ENCODE measurements at regions not wholly inside any gene's neighbourhood (a gene's known extent, or its start where the extent isn't known, plus 50 kb on each side); places are given as distances from the start of the nearest gene placed in this dataset.
A peak's percentile ranks its signal among the peaks of the same experiment; 100 is the strongest.

GRCh38 chr9:97801180-97801579 lies 51.8 kb upstream of the FOXE1 start:
- no peaks in the 10 kb centered on the region for H3K9me3 ChIP-seq (replicated peaks in 1 of 2; ENCODE audit: control insufficient read depth in 1 of 2, insufficient read depth in 1 of 2, low read length in 2 of 2)
- no peak overlapping the region for H3K27ac ChIP-seq (ENCODE audit: low read depth in 1 of 2, low read length in 2 of 2)
- no peak overlapping the region for H3K4me3 ChIP-seq (replicated peaks in 1 of 3; ENCODE audit: low read depth in 2 of 3, low read length in 3 of 3)
- peaks cover 6 to 11% of the 10 kb centered on the region in 2 donors for H3K4me1 ChIP-seq (ENCODE audit: control insufficient read depth in 1 of 2, insufficient read depth in 2 of 2, low read length in 2 of 2)
- H3K36me3 ChIP-seq (replicated peaks in 1 of 2; ENCODE audit: control insufficient read depth in 1 of 2, insufficient read depth in 2 of 2, low read length in 2 of 2) = no peaks in the 10 kb centered on the region
- H4K20me1 ChIP-seq (ENCODE audit: insufficient read depth, low read length) = no peaks in the 10 kb centered on the region
- no peaks in the 10 kb centered on the region for H3K36me3 Mint-ChIP-seq
- DNase-seq = no peak
- no peak overlapping the region for H3K4me2 ChIP-seq (replicated peaks; ENCODE audit: extremely low read depth, low read length, poor library complexity, severe bottlenecking)
- H3K27me3 Mint-ChIP-seq (ENCODE audit: low read depth in 3 of 3) = peaks cover 34 to 55% (median 36%) of the 10 kb centered on the region in 3 donors
- H3K9me3 Mint-ChIP-seq = peaks cover 2 to 19% (median 7%) of the 10 kb centered on the region in 7 donors
- H3K79me2 ChIP-seq (ENCODE audit: insufficient read depth, low read length) = no peaks in the 10 kb centered on the region
- H3K9ac ChIP-seq (ENCODE audit: insufficient read depth, low read length, poor library complexity, severe bottlenecking) = no peak overlapping the region
- intact Hi-C loops (cut with micrococcal nuclease) = no loop called here
- H3K4me1 Mint-ChIP-seq = peaks cover 8% of the 10 kb centered on the region
- H2AFZ ChIP-seq (ENCODE audit: insufficient read depth, low read depth, low read length, poor library complexity, severe bottlenecking) = no peak overlapping the region
- H3K27ac Mint-ChIP-seq = no peak overlapping the region
- no CpG with 5 or more reads among the region's 1 CpG for WGBS (ENCODE audit: insufficient coverage)
- peak overlapping the region in 1 of 2 donors; percentile 50 for H3K4me3 Mint-ChIP-seq
- peaks cover 22 to 44% of the 10 kb centered on the region in 2 donors for H3K27me3 ChIP-seq (ENCODE audit: control insufficient read depth in 2 of 2, insufficient read depth in 2 of 2, low read length in 2 of 2)
- TF ChIP-seq CTCF (IDR thresholded peaks at IDR 0.05) = no peak

- Histone ChIP-seq H3K4me2 (replicated peaks; ENCODE audit: extremely low read depth, low read length, poor library complexity, severe bottlenecking) (no peak overlapping the region), H3K9ac (ENCODE audit: insufficient read depth, low read length, poor library complexity, severe bottlenecking) (no peak overlapping the region), H4K20me1 (ENCODE audit: insufficient read depth, low read length) (no peaks in the 10 kb centered on the region), H3K27ac (ENCODE audit: low read depth in 1 of 2, low read length in 2 of 2) (no peak overlapping the region), H3K4me3 (replicated peaks in 1 of 3; ENCODE audit: low read depth in 2 of 3, low read length in 3 of 3) (no peak overlapping the region), H3K36me3 (replicated peaks in 1 of 2; ENCODE audit: control insufficient read depth in 1 of 2, insufficient read depth in 2 of 2, low read length in 2 of 2) (no peaks in the 10 kb centered on the region), H3K9me3 (replicated peaks in 1 of 2; ENCODE audit: control insufficient read depth in 1 of 2, insufficient read depth in 1 of 2, low read length in 2 of 2) (no peaks in the 10 kb centered on the region), H3K79me2 (ENCODE audit: insufficient read depth, low read length) (no peaks in the 10 kb centered on the region), H2AFZ (ENCODE audit: insufficient read depth, low read depth, low read length, poor library complexity, severe bottlenecking) (no peak overlapping the region), H3K27me3 (ENCODE audit: control insufficient read depth in 2 of 2, insufficient read depth in 2 of 2, low read length in 2 of 2) (peaks cover 26 to 53% of the 10 kb centered on the region in 2 donors), H3K4me1 (ENCODE audit: control insufficient read depth in 1 of 2, insufficient read depth in 2 of 2, low read length in 2 of 2) (peaks cover 10 to 11% of the 10 kb centered on the region in 2 donors)
- DNase-seq = no peak
- H3K4me3 Mint-ChIP-seq = no peak overlapping the region
- TF ChIP-seq CTCF (IDR thresholded peaks at IDR 0.05) = no peak
- H3K27ac Mint-ChIP-seq = no peak overlapping the region
- intact Hi-C loops (cut with micrococcal nuclease) = no loop called here
- 100% methylated on average over 3 of the region's 6 CpGs for WGBS (ENCODE audit: insufficient coverage)
- peaks cover 2 to 16% (median 6%) of the 10 kb centered on the region in 7 donors for H3K9me3 Mint-ChIP-seq
- peaks cover 14% of the 10 kb centered on the region for H3K4me1 Mint-ChIP-seq
- H3K27me3 Mint-ChIP-seq (ENCODE audit: low read depth in 3 of 3) = peaks cover 36 to 60% (median 41%) of the 10 kb centered on the region in 3 donors
- H3K36me3 Mint-ChIP-seq = no peaks in the 10 kb centered on the region
Observed at GRCh38 chr9:97802276-97802675, 50.8 kb upstream of the FOXE1 start.
